GM21367 (cell line): ENCODE measurements at regions not wholly inside any gene's neighbourhood (a gene's known extent, or its start where the extent isn't known, plus 50 kb on each side); places are given as distances from the start of the nearest gene placed in this dataset.
"Not testable (repeated sequence)": the region's sequence is repeated elsewhere in the genome, so short reads cannot be mapped to it uniquely, and the experiment has no call there.

ENCODE experiments used
- ATAC-seq: cut with Tn5 transposase; IDR thresholded peaks from one replicate; pipeline ENCODE4 v1.9.1; 2021; ENCODE audit not compliant: unreplicated experiment

- ATAC-seq: peak; percentile 52
These were observed 68.1 kb upstream of the CEP85L start for GRCh38 chr6:118719351-118720124.

GRCh38 chr6:118718903-118719302 is 67.5 kb upstream of the CEP85L start:
- ATAC-seq: no peak

GRCh38 chr6:118718297-118718696 is 66.9 kb upstream of the CEP85L start:
- ATAC-seq: no peak

- ATAC-seq: no peak
These were observed 65.7 kb upstream of the CEP85L start for GRCh38 chr6:118717106-118717505.

- ATAC-seq: not testable (repeated sequence)
These were observed 64.5 kb upstream of the CEP85L start for GRCh38 chr6:118715907-118716306.

- ATAC-seq: no peak
These were observed 64.0 kb upstream of the CEP85L start for GRCh38 chr6:118715376-118715775.

GRCh38 chr6:118714756-118715155 is 63.4 kb upstream of the CEP85L start:
- no peak for ATAC-seq

GRCh38 chr6:118712969-118713368 is 61.6 kb upstream of the CEP85L start:
- no peak for ATAC-seq

GRCh38 chr6:118710616-118711015 is 59.2 kb upstream of the CEP85L start:
- ATAC-seq: no peak

GRCh38 chr6:118709859-118710350 is 58.5 kb upstream of the CEP85L start:
- peak; percentile 94 for ATAC-seq

GRCh38 chr6:118708744-118709143 is 57.4 kb upstream of the CEP85L start:
- ATAC-seq: no peak

GRCh38 chr6:118708055-118708454 is 56.7 kb upstream of the CEP85L start:
- ATAC-seq: no peak

- no peak for ATAC-seq
These were observed 55.3 kb upstream of the CEP85L start for GRCh38 chr6:118706702-118707101.

- ATAC-seq: peak; percentile 25
These were observed 54.4 kb upstream of the CEP85L start for GRCh38 chr6:118705544-118706491.

- no peak for ATAC-seq
These were observed 53.5 kb upstream of the CEP85L start for GRCh38 chr6:118704915-118705314.

- ATAC-seq: not testable (repeated sequence)
These were observed 49.9 kb upstream of the CEP85L start for GRCh38 chr6:118701260-118701659.
